GM23338 (cell line): ENCODE measurements at regions not wholly inside any gene's neighbourhood (a gene's known extent, or its start where the extent isn't known, plus 50 kb on each side); places are given as distances from the start of the nearest gene placed in this dataset.

Source experiments
- CREB1 ChIP-seq: fragments of 250-450 bp; sonication (Bioruptor Pico); IDR thresholded peaks from 2 replicates; pipeline ENCODE4 v1.5.0; 2020; ENCODE audit warnings: low read depth, mild to moderate bottlenecking, moderate library complexity
- CTCF ChIP-seq, 2 experiments: fragments of 200-600 bp in 1 of 2; sonication (generic) in 1 of 2; conservative IDR thresholded peaks; 2 replicates each; pipeline versions ENCODE4 v1.5.1 to v1.6.1; 2016 to 2017; ENCODE audit warnings: antibody characterized with exemption in 2 of 2, low read depth in 2 of 2, mild to moderate bottlenecking in 2 of 2, moderate library complexity in 1 of 2
- ETS1 ChIP-seq: IDR thresholded peaks from 2 replicates; pipeline ENCODE4 v1.6.1; 2016; ENCODE audit warnings: antibody characterized with exemption
- EZH2 ChIP-seq: fragments of 200-600 bp; sonication (generic); IDR thresholded peaks from one replicate; pipeline ENCODE4 v1.8.0; 2017; ENCODE audit warnings: antibody characterized with exemption, mild to moderate bottlenecking, low read depth; ENCODE audit not compliant: unreplicated experiment
- EZH2phosphoT487 ChIP-seq: fragments of 200-600 bp; sonication (generic); IDR thresholded peaks from one replicate; pipeline ENCODE4 v1.8.1; 2018; ENCODE audit warnings: antibody characterized with exemption; ENCODE audit not compliant: unreplicated experiment
- JUNB ChIP-seq: IDR thresholded peaks from one replicate; pipeline ENCODE4 v1.6.1; 2016; ENCODE audit warnings: antibody characterized with exemption; ENCODE audit not compliant: unreplicated experiment
- NANOG ChIP-seq: IDR thresholded peaks from 2 replicates; pipeline ENCODE4 v1.6.1; 2016; ENCODE audit warnings: antibody characterized with exemption, borderline replicate concordance
- POLR2AphosphoS5 ChIP-seq: IDR thresholded peaks from 2 replicates; pipeline ENCODE4 v1.6.1; 2016; ENCODE audit warnings: antibody characterized with exemption, low read depth
- REST ChIP-seq: IDR thresholded peaks from one replicate; pipeline ENCODE4 v1.6.1; 2018; ENCODE audit warnings: antibody characterized with exemption; ENCODE audit not compliant: unreplicated experiment
- STAT1 ChIP-seq: IDR thresholded peaks from one replicate; pipeline ENCODE4 v1.6.1; 2016; ENCODE audit warnings: antibody characterized with exemption; ENCODE audit not compliant: unreplicated experiment
- ZNF114 ChIP-seq: fragments of 250-450 bp; sonication (Bioruptor Pico); IDR thresholded peaks from 2 replicates; pipeline ENCODE4 v1.5.0; 2020; ENCODE audit warnings: mild to moderate bottlenecking, moderate library complexity
- ZNF331 ChIP-seq: fragments of 250-450 bp; sonication (Bioruptor Pico); IDR thresholded peaks from 2 replicates; pipeline ENCODE4 v1.5.0; 2020; ENCODE audit warnings: low read depth, mild to moderate bottlenecking, moderate library complexity
- ZNF462 ChIP-seq: fragments of 250-450 bp; sonication (Bioruptor Pico); IDR thresholded peaks from 2 replicates; pipeline ENCODE4 v1.5.0; 2020; ENCODE audit warnings: mild to moderate bottlenecking, moderate library complexity

- TF ChIP-seq CTCF (conservative IDR thresholded peaks at IDR 0.05; ENCODE audit: low read depth in 2 of 2) (no peak), EZH2 (no peak), REST (no peak), POLR2AphosphoS5 (no peak), ZNF331 (no peak), NANOG (no peak), EZH2phosphoT487 (no peak), ETS1 (no peak), JUNB (no peak), CREB1 (no peak), STAT1 (no peak), ZNF114 (CRISPR knock-in tag) (no peak), ZNF462 (no peak)
These were observed 232.7 kb upstream of the KIAA1217 start for GRCh38 chr10:23976275-23976674.
